ENCODE measurements at regions not wholly inside any gene's neighbourhood (a gene's known extent, or its start where the extent isn't known, plus 50 kb on each side); places are given as distances from the start of the nearest gene placed in this dataset.
A peak's percentile ranks its signal among the peaks of the same experiment; 100 is the strongest.

GRCh38 chr6:80543151-80543550, 436.7 kb downstream of the BCKDHB start:
- H3K27ac Mint-ChIP-seq: no peak overlapping the region
- ATAC-seq (no peak), DNase-seq (no peak)
- H3K27me3 Mint-ChIP-seq: no peaks in the 10 kb centered on the region
- no peak overlapping the region for H3K4me3 Mint-ChIP-seq
- H3K4me1 Mint-ChIP-seq: peaks cover 26% of the 10 kb centered on the region
- H3K36me3 Mint-ChIP-seq: no peaks in the 10 kb centered on the region
- CTCF ChIA-PET: no interaction called here
- H3K9me3 Mint-ChIP-seq (ENCODE audit: low read depth): no peaks in the 10 kb centered on the region

- peaks cover 27% of the 10 kb centered on the region for H3K4me1 Mint-ChIP-seq
- CTCF ChIA-PET: no interaction called here
- no peak for DNase-seq
- peaks cover 2% of the 10 kb centered on the region for H3K9me3 Mint-ChIP-seq (ENCODE audit: low read depth)
- H3K4me3 Mint-ChIP-seq: no peak overlapping the region
- no peak for ATAC-seq
- H3K36me3 Mint-ChIP-seq: peaks cover 8% of the 10 kb centered on the region
- no peak overlapping the region for H3K27ac Mint-ChIP-seq
- H3K27me3 Mint-ChIP-seq: no peaks in the 10 kb centered on the region
These were observed 435.4 kb downstream of the BCKDHB start for GRCh38 chr6:80541886-80542285.

DNA sequence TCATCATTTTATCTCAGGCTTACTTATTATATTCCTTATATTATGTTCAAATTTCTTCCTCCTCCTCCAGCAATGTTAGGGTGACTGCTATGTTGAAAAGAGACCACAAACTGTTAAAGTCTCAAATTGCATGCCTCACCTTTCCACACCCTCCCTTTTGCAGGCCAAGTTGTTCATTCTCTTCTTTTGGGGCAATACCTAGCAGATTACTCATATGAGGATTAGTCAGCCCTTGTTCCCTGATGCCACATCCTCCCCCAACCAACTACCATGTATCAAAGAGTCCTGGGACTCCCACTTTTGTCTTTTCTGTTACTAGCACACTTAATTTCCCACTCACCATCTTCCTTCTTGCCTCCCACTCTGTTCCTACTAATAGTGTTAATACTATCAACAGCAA, 434.7 kb downstream of the BCKDHB start:
- CTCF ChIA-PET: no interaction called here

GRCh38 chr6:80540700-80541099, 434.2 kb downstream of the BCKDHB start:
- H3K36me3 Mint-ChIP-seq: peaks cover 14% of the 10 kb centered on the region
- H3K4me1 Mint-ChIP-seq: peaks cover 30% of the 10 kb centered on the region
- no peak overlapping the region for H3K27ac Mint-ChIP-seq
- DNase-seq (no peak), ATAC-seq (no peak)
- H3K27me3 Mint-ChIP-seq: no peaks in the 10 kb centered on the region
- no peak overlapping the region for H3K4me3 Mint-ChIP-seq
- CTCF ChIA-PET: no interaction called here
- H3K9me3 Mint-ChIP-seq (ENCODE audit: low read depth): peaks cover 3% of the 10 kb centered on the region

More for the DNA sequence above, 434.7 kb downstream of the BCKDHB start:
- peaks cover 3% of the 10 kb centered on the region for H3K9me3 Mint-ChIP-seq (ENCODE audit: low read depth)
- DNase-seq (peak; percentile 44), ATAC-seq (peak; percentile 73)
- H3K27ac Mint-ChIP-seq: peak overlapping the region; percentile 5
- peaks cover 29% of the 10 kb centered on the region for H3K4me1 Mint-ChIP-seq
- H3K27me3 Mint-ChIP-seq: no peaks in the 10 kb centered on the region
- H3K4me3 Mint-ChIP-seq: no peak overlapping the region
- peaks cover 11% of the 10 kb centered on the region for H3K36me3 Mint-ChIP-seq

- ATAC-seq: no peak
- peaks cover 25% of the 10 kb centered on the region for H3K4me1 Mint-ChIP-seq
- no peaks in the 10 kb centered on the region for H3K27me3 Mint-ChIP-seq
- CTCF ChIA-PET: no interaction called here
- H3K36me3 Mint-ChIP-seq: peaks cover 14% of the 10 kb centered on the region
- H3K4me3 Mint-ChIP-seq: no peak overlapping the region
- H3K9me3 Mint-ChIP-seq (ENCODE audit: low read depth): peaks cover 3% of the 10 kb centered on the region
- DNase-seq: no peak
- no peak overlapping the region for H3K27ac Mint-ChIP-seq
These were observed 430.9 kb downstream of the BCKDHB start for GRCh38 chr6:80537118-80537972.

GRCh38 chr6:80535914-80536565, 429.6 kb downstream of the BCKDHB start:
- Mint-ChIP-seq H3K27ac (peak overlapping the region; percentile 11), H3K4me1 (peaks cover 14% of the 10 kb centered on the region)

DNA sequence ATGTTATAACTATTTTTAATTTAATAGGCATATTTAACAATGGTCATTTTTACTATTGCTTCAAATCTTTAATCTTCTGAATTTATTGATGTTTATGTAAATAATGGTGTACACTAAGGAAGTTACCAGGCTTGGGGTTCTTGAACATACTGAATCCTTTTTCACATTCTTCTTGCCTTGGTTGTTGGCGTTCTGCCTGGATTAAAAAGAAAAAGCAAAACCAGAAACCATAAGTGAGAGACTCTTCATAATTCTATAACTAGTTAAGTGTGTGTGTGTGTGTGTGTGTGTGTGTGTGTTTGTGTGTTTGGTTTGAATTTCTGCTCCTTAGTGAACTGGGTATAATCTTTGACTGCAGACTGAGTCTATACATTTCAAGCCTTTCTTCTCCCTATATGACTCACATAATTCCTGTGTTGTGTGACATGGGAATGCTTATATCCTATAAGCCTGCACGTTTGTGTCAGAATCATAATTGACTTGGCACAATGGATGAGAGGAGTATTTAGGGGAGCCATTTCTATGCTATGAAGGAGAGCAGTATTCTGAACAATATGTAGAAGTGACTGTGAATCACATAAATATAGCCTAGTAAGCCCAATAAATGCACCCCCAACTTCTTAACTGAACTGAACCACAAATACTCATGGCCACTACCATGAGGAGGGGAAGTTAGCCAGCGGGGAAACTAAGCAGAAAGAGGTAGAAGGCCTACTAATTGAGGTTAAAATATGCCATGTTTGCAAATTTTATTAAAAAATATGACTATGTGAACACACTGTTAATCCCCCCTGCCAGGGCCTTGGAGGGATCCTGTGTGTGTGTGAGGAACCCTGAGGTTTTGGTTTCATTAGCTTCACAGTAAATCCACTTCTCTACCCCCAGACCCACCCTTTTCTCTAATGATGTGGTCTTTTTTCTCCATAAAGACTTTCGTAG, 425.5 kb downstream of the BCKDHB start:
- ATAC-seq: no peak

More at GRCh38 chr6:80535914-80536565, 429.6 kb downstream of the BCKDHB start:
- H3K36me3 Mint-ChIP-seq: peaks cover 14% of the 10 kb centered on the region
- peaks cover 3% of the 10 kb centered on the region for H3K9me3 Mint-ChIP-seq (ENCODE audit: low read depth)
- CTCF ChIA-PET: no interaction called here
- ATAC-seq: no peak
- H3K4me3 Mint-ChIP-seq: no peak overlapping the region
- DNase-seq: no peak
- no peaks in the 10 kb centered on the region for H3K27me3 Mint-ChIP-seq

DNA sequence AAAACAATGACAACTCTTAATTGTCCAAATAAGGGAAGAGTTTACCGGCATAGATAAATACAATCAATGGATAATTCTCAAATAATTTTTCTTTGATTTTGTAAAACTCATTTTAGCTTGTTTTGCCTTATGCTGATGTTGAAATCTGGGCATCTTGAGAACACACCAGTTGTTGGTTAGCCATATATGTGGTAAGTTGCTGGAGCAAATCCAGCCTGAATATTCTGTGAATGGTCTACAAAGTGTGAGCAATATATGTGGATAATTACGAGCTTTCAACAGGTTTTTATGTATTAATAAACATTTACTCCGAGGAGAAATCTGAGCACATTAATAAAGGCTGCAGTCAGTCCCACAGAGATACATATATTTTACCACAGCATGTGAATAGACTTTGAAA, 423.6 kb downstream of the BCKDHB start:
- no peak overlapping the region for H3K4me3 Mint-ChIP-seq
- peaks cover 3% of the 10 kb centered on the region for H3K27me3 Mint-ChIP-seq
- DNase-seq: no peak
- no peak overlapping the region for H3K27ac Mint-ChIP-seq
- CTCF ChIA-PET: no interaction called here
- no peaks in the 10 kb centered on the region for H3K4me1 Mint-ChIP-seq
- H3K36me3 Mint-ChIP-seq: no peaks in the 10 kb centered on the region
- no peaks in the 10 kb centered on the region for H3K9me3 Mint-ChIP-seq (ENCODE audit: low read depth)
- ATAC-seq: no peak

More for the DNA sequence above, 425.5 kb downstream of the BCKDHB start:
- Mint-ChIP-seq H3K9me3 (ENCODE audit: low read depth) (peaks cover 2% of the 10 kb centered on the region), H3K27ac (no peak overlapping the region), H3K4me3 (no peak overlapping the region), H3K27me3 (peaks cover 3% of the 10 kb centered on the region), H3K4me1 (peaks cover 4% of the 10 kb centered on the region), H3K36me3 (peaks cover 6% of the 10 kb centered on the region)
- CTCF ChIA-PET: no interaction called here
- no peak for DNase-seq

DNA sequence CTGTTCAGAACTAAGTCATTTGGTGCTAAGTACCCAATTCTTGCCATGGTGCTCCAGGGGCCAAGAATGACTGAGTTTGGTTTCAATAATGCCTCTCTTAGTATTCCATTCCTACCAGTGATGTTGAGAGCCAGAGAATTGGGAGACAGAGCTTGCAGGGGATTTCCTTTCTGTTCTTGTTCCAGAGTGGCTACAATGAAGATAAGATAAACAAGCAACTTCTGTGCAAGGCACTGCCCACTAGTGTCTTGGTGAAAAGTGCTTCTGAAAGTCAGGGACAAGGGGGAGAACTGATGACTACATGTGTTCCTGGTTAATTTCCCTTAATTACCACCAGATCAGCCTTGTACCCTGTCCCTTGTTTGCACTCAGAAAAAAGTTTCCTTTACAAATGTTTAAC, 421.6 kb downstream of the BCKDHB start:
- H3K27ac Mint-ChIP-seq: no peak overlapping the region
- H3K4me1 Mint-ChIP-seq: peaks cover 16% of the 10 kb centered on the region
- peaks cover 2% of the 10 kb centered on the region for H3K9me3 Mint-ChIP-seq (ENCODE audit: low read depth)
- CTCF ChIA-PET: no interaction called here
- no peaks in the 10 kb centered on the region for H3K36me3 Mint-ChIP-seq
- ATAC-seq (no peak), DNase-seq (no peak)
- no peak overlapping the region for H3K4me3 Mint-ChIP-seq
- peaks cover 3% of the 10 kb centered on the region for H3K27me3 Mint-ChIP-seq

- no peak overlapping the region for H3K27ac Mint-ChIP-seq
- ATAC-seq: no peak
- CTCF ChIA-PET: no interaction called here
- H3K36me3 Mint-ChIP-seq: no peaks in the 10 kb centered on the region
- H3K4me1 Mint-ChIP-seq: peaks cover 18% of the 10 kb centered on the region
- peaks cover 2% of the 10 kb centered on the region for H3K9me3 Mint-ChIP-seq (ENCODE audit: low read depth)
- H3K4me3 Mint-ChIP-seq: no peak overlapping the region
- DNase-seq: no peak
- peaks cover 3% of the 10 kb centered on the region for H3K27me3 Mint-ChIP-seq
These were observed 421.1 kb downstream of the BCKDHB start for GRCh38 chr6:80527552-80528052.

GRCh38 chr6:80523531-80523997, 417.1 kb downstream of the BCKDHB start:
- Mint-ChIP-seq H3K4me3 (no peak overlapping the region), H3K4me1 (peaks cover 18% of the 10 kb centered on the region), H3K9me3 (ENCODE audit: low read depth) (peaks cover 2% of the 10 kb centered on the region), H3K27me3 (no peaks in the 10 kb centered on the region), H3K36me3 (no peaks in the 10 kb centered on the region), H3K27ac (peak overlapping the region; percentile 67)
- CTCF ChIA-PET: no interaction called here
- ATAC-seq (peak; percentile 30), DNase-seq (no peak)

DNA sequence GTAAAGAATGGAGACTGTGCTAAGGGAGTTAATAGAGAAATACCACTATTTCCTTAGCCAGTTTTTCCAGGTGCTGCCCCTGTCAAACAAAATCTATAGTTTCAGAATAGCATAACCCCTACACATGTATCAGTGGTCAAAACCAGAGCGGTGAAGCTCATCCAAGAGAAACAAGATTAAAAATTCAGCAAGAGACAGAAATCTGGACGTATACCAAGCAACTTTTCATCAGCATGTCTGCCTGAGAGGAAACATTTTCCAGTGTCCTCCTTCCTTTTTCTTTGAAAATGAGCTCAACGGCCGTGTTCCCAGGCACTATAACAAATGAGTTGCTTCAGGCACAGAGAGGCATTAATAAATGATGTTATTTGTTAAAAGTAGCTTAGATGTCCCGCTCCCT, 416.5 kb downstream of the BCKDHB start:
- no peak overlapping the region for H3K27ac Mint-ChIP-seq
- no peak for ATAC-seq
- peaks cover 18% of the 10 kb centered on the region for H3K4me1 Mint-ChIP-seq
- H3K27me3 Mint-ChIP-seq: no peaks in the 10 kb centered on the region
- H3K4me3 Mint-ChIP-seq: no peak overlapping the region
- DNase-seq: no peak
- H3K9me3 Mint-ChIP-seq (ENCODE audit: low read depth): peaks cover 2% of the 10 kb centered on the region
- no peaks in the 10 kb centered on the region for H3K36me3 Mint-ChIP-seq
- CTCF ChIA-PET: no interaction called here

GRCh38 chr6:80522576-80522975, 416.1 kb downstream of the BCKDHB start:
- H3K36me3 Mint-ChIP-seq: no peaks in the 10 kb centered on the region
- no peak overlapping the region for H3K4me3 Mint-ChIP-seq
- peaks cover 2% of the 10 kb centered on the region for H3K9me3 Mint-ChIP-seq (ENCODE audit: low read depth)
- H3K27me3 Mint-ChIP-seq: no peaks in the 10 kb centered on the region
- no peak overlapping the region for H3K27ac Mint-ChIP-seq
- H3K4me1 Mint-ChIP-seq: peaks cover 18% of the 10 kb centered on the region
- no peak for ATAC-seq
- DNase-seq: no peak
- CTCF ChIA-PET: no interaction called here

Measured in activated CD8-positive, alpha-beta memory T cell treated with anti-CD3 and anti-CD28 coated beads, Interleukin-2, amount 10 ng/mL, durations not matched to agents 7 days and 5 days (primary cell).